ENCODE measurements at regions not wholly inside any gene's neighbourhood (a gene's known extent, or its start where the extent isn't known, plus 50 kb on each side); places are given as distances from the start of the nearest gene placed in this dataset.

DNA sequence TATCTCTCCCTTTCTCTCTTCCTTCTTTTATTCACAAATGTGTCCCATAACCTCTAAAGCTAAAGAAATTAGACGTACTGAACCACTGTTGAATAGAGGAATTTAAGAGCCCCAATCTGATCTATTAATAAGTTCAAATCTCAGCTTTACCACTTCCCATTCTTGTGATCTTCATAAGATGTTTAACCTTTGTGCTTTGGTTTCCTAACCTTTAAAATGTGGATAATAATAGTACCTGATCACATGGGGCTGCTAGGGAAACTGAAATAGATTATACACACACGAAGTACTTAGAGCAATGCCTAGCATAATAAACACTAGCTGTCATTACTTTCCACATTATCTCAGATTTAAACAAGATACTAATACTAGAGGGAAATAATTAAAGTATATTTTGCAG lies 324.3 kb upstream of the SEMA6A start:
- no peak for DNase-seq
- H3K9me3 ChIP-seq (ENCODE audit: control insufficient read depth in 4 of 4, insufficient read depth in 3 of 4, low read length in 3 of 4) = no peaks in the 10 kb centered on the region
- no peak overlapping the region for H3K4me3 ChIP-seq
- TF ChIP-seq, protein P1, sequence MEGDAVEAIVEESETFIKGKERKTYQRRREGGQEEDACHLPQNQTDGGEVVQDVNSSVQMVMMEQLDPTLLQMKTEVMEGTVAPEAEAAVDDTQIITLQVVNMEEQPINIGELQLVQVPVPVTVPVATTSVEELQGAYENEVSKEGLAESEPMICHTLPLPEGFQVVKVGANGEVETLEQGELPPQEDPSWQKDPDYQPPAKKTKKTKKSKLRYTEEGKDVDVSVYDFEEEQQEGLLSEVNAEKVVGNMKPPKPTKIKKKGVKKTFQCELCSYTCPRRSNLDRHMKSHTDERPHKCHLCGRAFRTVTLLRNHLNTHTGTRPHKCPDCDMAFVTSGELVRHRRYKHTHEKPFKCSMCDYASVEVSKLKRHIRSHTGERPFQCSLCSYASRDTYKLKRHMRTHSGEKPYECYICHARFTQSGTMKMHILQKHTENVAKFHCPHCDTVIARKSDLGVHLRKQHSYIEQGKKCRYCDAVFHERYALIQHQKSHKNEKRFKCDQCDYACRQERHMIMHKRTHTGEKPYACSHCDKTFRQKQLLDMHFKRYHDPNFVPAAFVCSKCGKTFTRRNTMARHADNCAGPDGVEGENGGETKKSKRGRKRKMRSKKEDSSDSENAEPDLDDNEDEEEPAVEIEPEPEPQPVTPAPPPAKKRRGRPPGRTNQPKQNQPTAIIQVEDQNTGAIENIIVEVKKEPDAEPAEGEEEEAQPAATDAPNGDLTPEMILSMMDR (IDR thresholded peaks at IDR 0.05; ENCODE audit: control extremely low read depth, extremely low read depth) = no peak
- 60 to 75% methylated on average over 2 of the region's 2 CpGs for WGBS, 2 donors
- no peak for ATAC-seq (ENCODE audit: insufficient read depth, low FRiP score)
- H3K9ac ChIP-seq (ENCODE audit: insufficient read depth in 1 of 2, low read length in 2 of 2) = no peak overlapping the region
- H3K4me1 ChIP-seq (ENCODE audit: control insufficient read depth in 5 of 5, insufficient read depth in 5 of 5, low read length in 5 of 5) = peaks cover 0 to 2% (median 0%) of the 10 kb centered on the region in 5 donors
- H3K36me3 ChIP-seq (ENCODE audit: control insufficient read depth in 4 of 4, insufficient read depth in 4 of 4, low read length in 4 of 4) = no peaks in the 10 kb centered on the region
- H3K27me3 ChIP-seq (ENCODE audit: control insufficient read depth in 3 of 3, insufficient read depth in 3 of 3, low read length in 2 of 3) = peaks cover 0 to 4% (median 0%) of the 10 kb centered on the region in 3 donors
- no peak overlapping the region for H3K27ac ChIP-seq (ENCODE audit: low read depth in 1 of 2, low read length in 1 of 2)

- Histone ChIP-seq H3K27ac (ENCODE audit: low read depth in 1 of 2, low read length in 1 of 2) (no peak overlapping the region), H3K4me1 (ENCODE audit: control insufficient read depth in 5 of 5, insufficient read depth in 5 of 5, low read length in 5 of 5) (peaks cover 0 to 2% (median 0%) of the 10 kb centered on the region in 5 donors), H3K9me3 (ENCODE audit: control insufficient read depth in 4 of 4, insufficient read depth in 3 of 4, low read length in 3 of 4) (no peaks in the 10 kb centered on the region), H3K27me3 (ENCODE audit: control insufficient read depth in 3 of 3, insufficient read depth in 3 of 3, low read length in 2 of 3) (peaks cover 0 to 4% (median 0%) of the 10 kb centered on the region in 3 donors), H3K4me3 (no peak overlapping the region), H3K36me3 (ENCODE audit: control insufficient read depth in 4 of 4, insufficient read depth in 4 of 4, low read length in 4 of 4) (no peaks in the 10 kb centered on the region), H3K9ac (ENCODE audit: insufficient read depth in 1 of 2, low read length in 2 of 2) (no peak overlapping the region)
- TF ChIP-seq, protein P1 (IDR thresholded peaks at IDR 0.05; ENCODE audit: control extremely low read depth, extremely low read depth) = no peak
- DNase-seq = no peak
- ATAC-seq (ENCODE audit: insufficient read depth, low FRiP score) = no peak
- 84 to 90% methylated on average over 3 of the region's 3 CpGs for WGBS, 2 donors
Observed at GRCh38 chr5:116897291-116897690, 322.7 kb upstream of the SEMA6A start.

GRCh38 chr5:116896001-116896400 lies 321.4 kb upstream of the SEMA6A start:
- no peaks in the 10 kb centered on the region for H3K9me3 ChIP-seq (ENCODE audit: control insufficient read depth in 4 of 4, insufficient read depth in 3 of 4, low read length in 3 of 4)
- peaks cover 0 to 4% (median 0%) of the 10 kb centered on the region in 3 donors for H3K27me3 ChIP-seq (ENCODE audit: control insufficient read depth in 3 of 3, insufficient read depth in 3 of 3, low read length in 2 of 3)
- no peak overlapping the region for H3K27ac ChIP-seq (ENCODE audit: low read depth in 1 of 2, low read length in 1 of 2)
- TF ChIP-seq, protein P1 (IDR thresholded peaks at IDR 0.05; ENCODE audit: control extremely low read depth, extremely low read depth) = no peak
- H3K9ac ChIP-seq (ENCODE audit: insufficient read depth in 1 of 2, low read length in 2 of 2) = no peak overlapping the region
- H3K36me3 ChIP-seq (ENCODE audit: control insufficient read depth in 4 of 4, insufficient read depth in 4 of 4, low read length in 4 of 4) = no peaks in the 10 kb centered on the region
- no peak for ATAC-seq (ENCODE audit: insufficient read depth, low FRiP score)
- no peak overlapping the region for H3K4me3 ChIP-seq
- peaks cover 0 to 2% (median 0%) of the 10 kb centered on the region in 5 donors for H3K4me1 ChIP-seq (ENCODE audit: control insufficient read depth in 5 of 5, insufficient read depth in 5 of 5, low read length in 5 of 5)
- DNase-seq = no peak

DNA sequence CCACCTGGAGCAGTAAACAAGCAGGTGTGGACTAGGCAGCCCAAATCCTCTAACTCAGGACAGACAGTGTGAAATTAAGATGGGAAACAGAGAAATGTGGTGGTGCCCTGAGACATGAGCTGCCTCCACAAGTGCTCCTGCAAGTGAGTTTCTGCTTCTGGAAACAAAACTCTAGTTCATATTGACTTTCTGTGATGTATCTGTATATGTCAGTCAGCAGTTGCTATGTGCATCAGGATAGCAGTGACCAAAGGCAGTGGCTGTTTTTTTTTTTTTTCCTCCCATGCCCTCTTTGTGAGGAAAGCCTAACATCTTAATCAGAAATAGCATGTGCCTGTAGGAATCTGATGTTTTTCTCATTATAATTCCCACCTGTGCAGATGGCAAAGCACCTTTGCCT lies 318.4 kb upstream of the SEMA6A start:
- DNase-seq (no peak), ATAC-seq (ENCODE audit: insufficient read depth, low FRiP score) (no peak)
- TF ChIP-seq, protein P1 (IDR thresholded peaks at IDR 0.05; ENCODE audit: control extremely low read depth, extremely low read depth) = no peak
- Histone ChIP-seq H3K27ac (ENCODE audit: low read depth in 1 of 2, low read length in 1 of 2) (no peak overlapping the region), H3K36me3 (ENCODE audit: control insufficient read depth in 4 of 4, insufficient read depth in 4 of 4, low read length in 4 of 4) (no peaks in the 10 kb centered on the region), H3K4me3 (no peak overlapping the region), H3K9ac (ENCODE audit: insufficient read depth in 1 of 2, low read length in 2 of 2) (no peak overlapping the region), H3K4me1 (ENCODE audit: control insufficient read depth in 5 of 5, insufficient read depth in 5 of 5, low read length in 5 of 5) (peaks cover 0 to 5% (median 0%) of the 10 kb centered on the region in 5 donors), H3K27me3 (ENCODE audit: control insufficient read depth in 3 of 3, insufficient read depth in 3 of 3, low read length in 2 of 3) (no peaks in the 10 kb centered on the region), H3K9me3 (ENCODE audit: control insufficient read depth in 4 of 4, insufficient read depth in 3 of 4, low read length in 3 of 4) (no peaks in the 10 kb centered on the region)
